ENCODE measurements at regions not wholly inside any gene's neighbourhood (a gene's known extent, or its start where the extent isn't known, plus 50 kb on each side); places are given as distances from the start of the nearest gene placed in this dataset.
"Not testable (repeated sequence)": the region's sequence is repeated elsewhere in the genome, so short reads cannot be mapped to it uniquely, and the experiment has no call there.

GRCh38 chr15:45868109-45868691, 233.4 kb downstream of the SQOR start:
- DNase-seq (ENCODE audit: low read depth), result no peak

- no peak for DNase-seq (ENCODE audit: low read depth)
These were observed 234.3 kb downstream of the SQOR start for GRCh38 chr15:45869034-45869668.

- DNase-seq (ENCODE audit: low read depth), result no peak
These were observed 236.5 kb downstream of the SQOR start for GRCh38 chr15:45871121-45871855.

GRCh38 chr15:45873781-45874180, 239.0 kb downstream of the SQOR start:
- no peak for DNase-seq (ENCODE audit: low read depth)

- not testable (repeated sequence) for DNase-seq (ENCODE audit: low read depth)
These were observed 239.7 kb downstream of the SQOR start for GRCh38 chr15:45874566-45874965.

- DNase-seq (ENCODE audit: low read depth), result no peak
These were observed 249.5 kb downstream of the SQOR start for GRCh38 chr15:45884289-45884688.

- no peak for DNase-seq (ENCODE audit: low read depth)
These were observed 250.1 kb downstream of the SQOR start for GRCh38 chr15:45884755-45885445.

- no peak for DNase-seq (ENCODE audit: low read depth)
These were observed 251.0 kb downstream of the SQOR start for GRCh38 chr15:45885801-45886200.

- DNase-seq (ENCODE audit: low read depth), result no peak
These were observed 256.9 kb downstream of the SQOR start for GRCh38 chr15:45891766-45892165.

- DNase-seq (ENCODE audit: low read depth), result no peak
These were observed 257.4 kb downstream of the SQOR start for GRCh38 chr15:45892182-45892581.

GRCh38 chr15:45903283-45903682, 268.5 kb downstream of the SQOR start:
- DNase-seq (ENCODE audit: low read depth), result no peak

GRCh38 chr15:45904019-45904418, 269.2 kb downstream of the SQOR start:
- no peak for DNase-seq (ENCODE audit: low read depth)

- no peak for DNase-seq (ENCODE audit: low read depth)
These were observed 271.4 kb downstream of the SQOR start for GRCh38 chr15:45906230-45906629.

- DNase-seq (ENCODE audit: low read depth), result no peak
These were observed 275.8 kb downstream of the SQOR start for GRCh38 chr15:45910671-45911070.

GRCh38 chr15:45913451-45913850, 278.6 kb downstream of the SQOR start:
- no peak for DNase-seq (ENCODE audit: low read depth)

GRCh38 chr15:45914425-45914824, 279.6 kb downstream of the SQOR start:
- DNase-seq (ENCODE audit: low read depth), result no peak

GRCh38 chr15:45918839-45919238, 284.0 kb downstream of the SQOR start:
- DNase-seq (ENCODE audit: low read depth), result no peak

GRCh38 chr15:45919806-45920205, 285.0 kb downstream of the SQOR start:
- DNase-seq (ENCODE audit: low read depth), result peak; percentile 49

GRCh38 chr15:45921376-45921775, 286.5 kb downstream of the SQOR start:
- DNase-seq (ENCODE audit: low read depth), result no peak

GRCh38 chr15:45921978-45922377, 287.1 kb downstream of the SQOR start:
- DNase-seq (ENCODE audit: low read depth), result no peak

GRCh38 chr15:45941367-45941766, 306.5 kb downstream of the SQOR start:
- DNase-seq (ENCODE audit: low read depth), result no peak

GRCh38 chr15:45943240-45943639, 308.4 kb downstream of the SQOR start:
- no peak for DNase-seq (ENCODE audit: low read depth)

GRCh38 chr15:45946111-45946510, 311.3 kb downstream of the SQOR start:
- no peak for DNase-seq (ENCODE audit: low read depth)

Measured in non-pigmented ciliary epithelial cell (primary cell).